ENCODE measurements at regions not wholly inside any gene's neighbourhood (a gene's known extent, or its start where the extent isn't known, plus 50 kb on each side); places are given as distances from the start of the nearest gene placed in this dataset.

DNA sequence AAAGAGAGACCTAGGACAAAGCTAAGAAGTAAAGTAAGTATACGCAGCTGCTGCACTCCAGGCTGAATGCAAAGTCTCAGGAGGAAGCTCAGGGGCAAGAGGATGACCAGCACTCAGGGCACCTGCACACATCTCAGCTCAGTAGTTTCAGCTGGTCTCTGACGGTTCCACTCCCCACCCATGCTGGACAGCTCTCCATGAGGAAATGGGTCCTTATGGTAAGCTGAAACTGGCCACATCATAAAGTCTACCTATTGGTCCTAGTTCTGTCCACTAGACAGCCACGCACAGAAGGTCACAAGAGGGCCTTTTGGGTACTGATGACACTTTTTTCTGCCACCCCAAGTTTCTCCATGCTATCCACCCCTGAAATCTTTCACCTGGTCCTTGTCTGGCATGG is 215.3 kb downstream of the TTC32 start:
- no peak for ATAC-seq (ENCODE audit: insufficient number of reproducible peaks, low FRiP score, low read depth)
- Histone ChIP-seq H3K4me1 (ENCODE audit: control insufficient read depth in 1 of 2, low read depth in 2 of 2) (peaks cover 7 to 37% of the 10 kb centered on the region in 2 donors), H3K27me3 (replicated peaks; ENCODE audit: insufficient read depth) (no peaks in the 10 kb centered on the region), H3K36me3 (no peaks in the 10 kb centered on the region), H3K9me3 (no peaks in the 10 kb centered on the region), H3K27ac (peak overlapping the region; percentile 78 to 79), H3K4me3 (no peak overlapping the region)
- TF ChIP-seq, protein P1, sequence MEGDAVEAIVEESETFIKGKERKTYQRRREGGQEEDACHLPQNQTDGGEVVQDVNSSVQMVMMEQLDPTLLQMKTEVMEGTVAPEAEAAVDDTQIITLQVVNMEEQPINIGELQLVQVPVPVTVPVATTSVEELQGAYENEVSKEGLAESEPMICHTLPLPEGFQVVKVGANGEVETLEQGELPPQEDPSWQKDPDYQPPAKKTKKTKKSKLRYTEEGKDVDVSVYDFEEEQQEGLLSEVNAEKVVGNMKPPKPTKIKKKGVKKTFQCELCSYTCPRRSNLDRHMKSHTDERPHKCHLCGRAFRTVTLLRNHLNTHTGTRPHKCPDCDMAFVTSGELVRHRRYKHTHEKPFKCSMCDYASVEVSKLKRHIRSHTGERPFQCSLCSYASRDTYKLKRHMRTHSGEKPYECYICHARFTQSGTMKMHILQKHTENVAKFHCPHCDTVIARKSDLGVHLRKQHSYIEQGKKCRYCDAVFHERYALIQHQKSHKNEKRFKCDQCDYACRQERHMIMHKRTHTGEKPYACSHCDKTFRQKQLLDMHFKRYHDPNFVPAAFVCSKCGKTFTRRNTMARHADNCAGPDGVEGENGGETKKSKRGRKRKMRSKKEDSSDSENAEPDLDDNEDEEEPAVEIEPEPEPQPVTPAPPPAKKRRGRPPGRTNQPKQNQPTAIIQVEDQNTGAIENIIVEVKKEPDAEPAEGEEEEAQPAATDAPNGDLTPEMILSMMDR (IDR thresholded peaks at IDR 0.05), result no peak
- DNase-seq (ENCODE audit: low spot score), result no peak

DNA sequence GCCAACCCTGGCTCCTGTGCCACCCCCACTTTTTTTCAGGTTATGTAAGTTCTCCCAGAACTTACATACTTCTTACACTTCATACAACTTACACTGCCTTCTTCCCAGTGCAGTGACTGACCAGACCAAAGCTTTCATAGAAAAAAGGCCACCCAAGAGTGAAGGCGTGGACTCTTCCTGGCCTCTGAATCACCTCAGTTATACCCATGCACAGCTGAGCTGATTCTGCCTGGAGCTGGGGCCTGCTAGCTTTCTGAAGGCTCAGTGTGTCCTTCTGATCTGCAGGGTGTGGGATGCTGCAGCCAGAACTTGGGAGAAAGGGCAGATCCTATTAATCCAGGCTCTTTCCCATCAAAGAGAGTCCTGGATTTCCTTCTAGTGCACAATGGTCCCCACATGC is 216.1 kb downstream of the TTC32 start:
- peaks cover 7 to 37% of the 10 kb centered on the region in 2 donors for H3K4me1 ChIP-seq (ENCODE audit: control insufficient read depth in 1 of 2, low read depth in 2 of 2)
- ATAC-seq (ENCODE audit: insufficient number of reproducible peaks, low FRiP score, low read depth) (no peak), DNase-seq (ENCODE audit: low spot score) (no peak)
- H3K27me3 ChIP-seq (replicated peaks; ENCODE audit: insufficient read depth), result no peaks in the 10 kb centered on the region
- TF ChIP-seq, protein P1 (IDR thresholded peaks at IDR 0.05), result no peak
- no peak overlapping the region for H3K4me3 ChIP-seq
- no peaks in the 10 kb centered on the region for H3K36me3 ChIP-seq
- H3K27ac ChIP-seq, result peak overlapping the region in 1 of 2 donors; percentile 79
- H3K9me3 ChIP-seq, result no peaks in the 10 kb centered on the region

DNA sequence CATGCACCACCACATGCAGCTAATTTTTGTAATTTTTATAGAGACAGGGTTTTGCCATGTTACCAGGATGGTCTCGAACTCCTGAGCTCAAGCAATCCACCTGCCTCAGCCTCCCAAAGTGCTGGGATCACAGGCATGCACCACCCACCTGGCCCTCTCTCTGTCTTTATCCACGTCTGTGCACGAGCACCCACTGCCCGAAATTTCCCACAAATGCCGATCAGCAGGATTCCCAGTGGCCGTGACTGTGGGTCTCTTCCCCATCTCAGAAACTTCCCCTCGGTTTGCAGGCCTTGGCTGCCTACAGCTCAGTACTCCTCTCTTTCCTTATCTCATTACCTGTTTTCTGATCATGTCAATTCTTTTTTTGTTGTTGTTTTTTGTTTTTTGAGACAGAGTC is 217.3 kb downstream of the TTC32 start:
- DNase-seq (ENCODE audit: low spot score) (no peak), ATAC-seq (ENCODE audit: insufficient number of reproducible peaks, low FRiP score, low read depth) (no peak)
- Histone ChIP-seq H3K4me1 (ENCODE audit: control insufficient read depth in 1 of 2, low read depth in 2 of 2) (peaks cover 7 to 33% of the 10 kb centered on the region in 2 donors), H3K36me3 (no peaks in the 10 kb centered on the region), H3K9me3 (no peaks in the 10 kb centered on the region), H3K4me3 (no peak overlapping the region), H3K27me3 (replicated peaks; ENCODE audit: insufficient read depth) (no peaks in the 10 kb centered on the region), H3K27ac (no peak overlapping the region)
- TF ChIP-seq, protein P1 (IDR thresholded peaks at IDR 0.05), result no peak

DNA sequence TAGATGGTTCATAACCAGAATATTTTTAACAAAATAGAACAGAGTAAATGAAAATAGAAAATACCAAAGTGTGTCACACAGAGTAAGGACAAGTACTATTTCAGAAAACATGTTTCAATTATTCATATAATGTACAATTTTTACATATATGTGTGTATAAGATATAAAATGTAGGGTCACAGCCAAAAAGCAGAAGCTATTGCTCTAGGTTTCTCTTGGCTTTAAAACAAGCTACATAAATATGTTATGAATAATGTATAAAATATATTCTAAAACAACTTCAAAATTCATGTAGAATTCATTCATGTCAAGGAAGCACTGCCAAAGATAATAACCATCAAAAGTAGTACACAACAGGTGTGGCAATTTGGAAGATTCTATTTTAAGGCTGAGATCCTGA is 218.2 kb downstream of the TTC32 start:
- DNase-seq (ENCODE audit: low spot score) (no peak), ATAC-seq (ENCODE audit: insufficient number of reproducible peaks, low FRiP score, low read depth) (no peak)
- no peak overlapping the region for H3K4me3 ChIP-seq
- H3K9me3 ChIP-seq, result no peaks in the 10 kb centered on the region
- peaks cover 7 to 28% of the 10 kb centered on the region in 2 donors for H3K4me1 ChIP-seq (ENCODE audit: control insufficient read depth in 1 of 2, low read depth in 2 of 2)
- no peak overlapping the region for H3K27ac ChIP-seq
- H3K27me3 ChIP-seq (replicated peaks; ENCODE audit: insufficient read depth), result no peaks in the 10 kb centered on the region
- no peaks in the 10 kb centered on the region for H3K36me3 ChIP-seq
- TF ChIP-seq, protein P1 (IDR thresholded peaks at IDR 0.05), result no peak

DNA sequence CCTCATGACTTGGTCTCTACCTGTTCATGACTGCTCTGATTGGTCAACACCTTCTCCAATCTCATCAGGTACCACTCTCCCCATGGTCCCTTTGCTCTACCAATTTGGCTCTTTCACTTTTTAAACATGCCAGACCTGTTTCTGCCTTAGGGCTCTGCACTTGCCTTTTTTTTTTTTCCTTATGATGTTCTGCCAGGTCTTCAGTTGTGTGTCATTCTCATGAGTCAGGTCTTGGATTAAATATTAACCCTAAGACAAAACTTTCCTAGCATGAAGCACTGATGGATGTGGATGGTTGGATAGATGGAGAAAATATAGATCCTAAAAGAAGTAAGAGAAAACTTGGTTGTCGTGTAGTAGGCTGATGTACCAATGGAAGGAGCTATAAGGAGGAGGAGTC is 219.3 kb downstream of the TTC32 start:
- Histone ChIP-seq H3K27me3 (replicated peaks; ENCODE audit: insufficient read depth) (no peaks in the 10 kb centered on the region), H3K27ac (no peak overlapping the region), H3K36me3 (no peaks in the 10 kb centered on the region), H3K4me1 (ENCODE audit: control insufficient read depth in 1 of 2, low read depth in 2 of 2) (peaks cover 4 to 30% of the 10 kb centered on the region in 2 donors), H3K4me3 (no peak overlapping the region), H3K9me3 (no peaks in the 10 kb centered on the region)
- DNase-seq (ENCODE audit: low spot score) (no peak), ATAC-seq (ENCODE audit: insufficient number of reproducible peaks, low FRiP score, low read depth) (no peak)
- TF ChIP-seq, protein P1 (IDR thresholded peaks at IDR 0.05), result no peak

Measured in thoracic aorta (tissue), 2 donors.